ENCODE measurements at regions not wholly inside any gene's neighbourhood (a gene's known extent, or its start where the extent isn't known, plus 50 kb on each side); places are given as distances from the start of the nearest gene placed in this dataset.

- TF ChIP-seq CTCF (IDR thresholded peaks at IDR 0.05; ENCODE audit: low read depth, low read length, missing input control) (no peak), FOXA1 (IDR thresholded peaks at IDR 0.05) (no peak), YY1 (IDR thresholded peaks at IDR 0.05) (no peak)
These were observed 147.7 kb upstream of the SLC1A4 start (continued) for GRCh38 chr2:64841461-64841860.

- H3K27me3 ChIP-seq (ENCODE audit: control insufficient read depth in 4 of 4, insufficient read depth in 4 of 4, low read length in 3 of 4) = no peaks in the 10 kb centered on the region
- WGBS = 94% methylated on average over 5 of the region's 5 CpGs
- DNase-seq (ENCODE audit: low spot score) = no peak
- TF ChIP-seq HNF4G (IDR thresholded peaks at IDR 0.05) (no peak), RXRA (IDR thresholded peaks at IDR 0.05) (no peak), HNF4A (conservative IDR thresholded peaks at IDR 0.05) (no peak), TAF1 (conservative IDR thresholded peaks at IDR 0.05) (no peak), EGR1 (IDR thresholded peaks at IDR 0.05; ENCODE audit: low read depth in 2 of 2) (no peak), SP1 (IDR thresholded peaks at IDR 0.05) (no peak), REST (IDR thresholded peaks at IDR 0.05) (no peak), FOXA1 (IDR thresholded peaks at IDR 0.05) (no peak), FOXA2 (IDR thresholded peaks at IDR 0.05) (no peak), NR2F2 (IDR thresholded peaks at IDR 0.05) (no peak)
- H3K9me3 ChIP-seq (ENCODE audit: control insufficient read depth in 4 of 4, low read length in 3 of 4) = no peaks in the 10 kb centered on the region
- no peak overlapping the region for H3K9ac ChIP-seq (ENCODE audit: low read depth in 1 of 2, low read length in 2 of 2)
- no peak overlapping the region for H3K4me3 ChIP-seq (ENCODE audit: low read depth in 1 of 3, low read length in 3 of 3)
- no peak overlapping the region for H3K27ac ChIP-seq (ENCODE audit: low read depth in 1 of 2, low read length in 2 of 2)
- peaks cover 0 to under 1% (median 0%) of the 10 kb centered on the region in 4 donors for H3K4me1 ChIP-seq (ENCODE audit: control insufficient read depth in 4 of 4, insufficient read depth in 4 of 4, low read length in 3 of 4)
- no peaks in the 10 kb centered on the region for H3K36me3 ChIP-seq (ENCODE audit: control insufficient read depth in 4 of 4, insufficient read depth in 3 of 4, low read depth in 1 of 4, low read length in 3 of 4)
These were observed 147.2 kb upstream of the SLC1A4 start for GRCh38 chr2:64842030-64842429.

- no peaks in the 10 kb centered on the region for H3K9me3 ChIP-seq (ENCODE audit: control insufficient read depth in 4 of 4, low read length in 3 of 4)
- H3K4me1 ChIP-seq (ENCODE audit: control insufficient read depth in 4 of 4, insufficient read depth in 4 of 4, low read length in 3 of 4) = no peaks in the 10 kb centered on the region
- WGBS = 95% methylated on average over 2 of the region's 2 CpGs
- H3K27ac ChIP-seq (ENCODE audit: low read depth in 1 of 2, low read length in 2 of 2) = no peak overlapping the region
- H3K27me3 ChIP-seq (ENCODE audit: control insufficient read depth in 4 of 4, insufficient read depth in 4 of 4, low read length in 3 of 4) = no peaks in the 10 kb centered on the region
- TF ChIP-seq GABPA (IDR thresholded peaks at IDR 0.05 in 1 of 2, conservative IDR thresholded peaks at IDR 0.05 in 1 of 2) (no peak), CTCF (IDR thresholded peaks at IDR 0.05; ENCODE audit: low read depth, low read length, missing input control) (no peak), RXRA (IDR thresholded peaks at IDR 0.05) (no peak), NR2F2 (IDR thresholded peaks at IDR 0.05) (no peak), SP1 (IDR thresholded peaks at IDR 0.05) (no peak)
- no peak overlapping the region for H3K4me3 ChIP-seq (ENCODE audit: low read depth in 1 of 3, low read length in 3 of 3)
- no peaks in the 10 kb centered on the region for H3K36me3 ChIP-seq (ENCODE audit: control insufficient read depth in 4 of 4, insufficient read depth in 3 of 4, low read depth in 1 of 4, low read length in 3 of 4)
- no peak overlapping the region for H3K9ac ChIP-seq (ENCODE audit: low read depth in 1 of 2, low read length in 2 of 2)
- DNase-seq (ENCODE audit: low spot score) = no peak
These were observed 145.1 kb upstream of the SLC1A4 start for GRCh38 chr2:64844087-64844486.

Measured in liver (tissue), 8 donors.